Activated CD4-positive, alpha-beta T cell treated with anti-CD3 and anti-CD28 coated beads for 48 hours (primary cell): ENCODE measurements at regions not wholly inside any gene's neighbourhood (a gene's known extent, or its start where the extent isn't known, plus 50 kb on each side); places are given as distances from the start of the nearest gene placed in this dataset.
"Not testable (repeated sequence)": the region's sequence is repeated elsewhere in the genome, so short reads cannot be mapped to it uniquely, and the experiment has no call there.

Source experiments
- DNase-seq: peaks from one replicate; pipeline ENCODE4 v3.0.0-alpha.2; 2020

DNA sequence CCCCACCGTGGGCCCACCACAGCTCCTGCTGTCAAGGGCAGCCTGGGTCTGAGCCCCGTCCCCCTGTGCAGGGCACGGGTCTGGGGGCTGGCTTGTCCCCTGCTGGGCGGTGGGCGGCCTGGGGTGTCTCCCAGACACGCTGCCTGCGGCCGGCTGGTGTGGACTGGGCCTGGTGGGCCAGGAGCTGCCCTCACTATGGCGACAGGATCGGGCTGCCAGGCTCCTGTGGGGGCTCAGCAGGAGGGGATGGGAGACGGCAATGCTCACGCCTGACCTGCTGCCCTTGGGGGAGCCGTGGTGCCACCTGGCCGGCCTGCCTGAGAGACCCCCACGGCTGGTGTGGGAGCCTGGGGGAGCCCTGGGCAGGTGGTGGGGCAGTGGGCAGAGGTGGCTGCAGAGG lies 156.1 kb downstream of the TMEM121 start:
- DNase-seq, result not testable (repeated sequence)

DNA sequence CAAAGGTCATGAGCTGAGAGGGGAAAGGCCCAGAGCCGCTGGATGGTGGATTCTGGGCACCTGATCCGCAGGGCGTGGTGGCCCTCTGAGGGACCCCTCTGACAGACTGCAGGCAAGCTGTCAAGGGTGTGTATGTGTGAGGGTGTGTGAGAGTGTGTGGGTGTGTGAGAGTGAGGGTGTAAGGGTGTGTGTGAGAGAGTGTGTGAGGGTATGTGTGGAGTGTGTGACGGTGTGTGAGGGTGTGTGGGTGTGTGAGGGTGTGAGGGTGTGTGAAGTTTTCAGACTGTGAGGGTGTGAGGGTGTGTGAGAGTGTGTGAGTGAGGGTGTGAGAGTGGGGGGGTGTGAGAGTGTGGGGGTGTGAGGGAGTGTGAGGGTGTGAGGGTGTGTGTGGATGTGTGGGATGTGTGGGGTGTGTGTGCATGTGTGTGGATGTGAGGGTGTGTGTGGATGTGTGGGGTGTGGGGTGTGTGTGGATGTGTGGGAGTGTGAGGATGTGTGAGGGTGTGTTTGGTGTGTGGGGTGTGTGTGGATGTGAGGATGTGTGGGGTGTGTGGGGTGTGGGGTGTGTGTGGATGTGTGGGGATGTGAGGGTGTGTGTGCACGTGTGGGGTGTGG lies 156.7 kb downstream of the TMEM121 start:
- DNase-seq, result no peak

GRCh38 chr14:105684056-105684455 lies 157.7 kb downstream of the TMEM121 start:
- not testable (repeated sequence) for DNase-seq

- DNase-seq, result not testable (repeated sequence)
These were observed 158.2 kb downstream of the TMEM121 start for GRCh38 chr14:105684597-105684996.

GRCh38 chr14:105685003-105685402 lies 158.6 kb downstream of the TMEM121 start:
- no peak for DNase-seq

DNA sequence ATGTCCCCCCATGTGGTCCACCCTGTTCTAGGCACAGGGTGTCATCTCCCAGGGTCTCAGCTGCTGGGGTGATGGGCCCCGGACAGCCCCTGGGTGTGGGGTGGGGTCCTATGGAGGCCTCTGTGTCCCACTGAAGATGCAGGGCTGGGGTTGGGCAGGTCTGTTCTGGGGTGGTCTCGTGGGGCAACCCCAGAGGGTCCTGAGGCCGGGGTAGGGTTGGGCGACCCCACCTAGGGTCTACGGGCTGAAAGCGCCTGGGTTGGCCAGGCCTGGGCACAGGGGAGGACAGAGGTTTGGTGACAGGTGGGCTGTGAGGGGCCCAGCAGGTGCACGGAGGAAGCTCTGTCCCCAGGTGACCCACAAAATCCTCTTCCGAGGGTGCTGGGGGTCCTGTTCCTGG lies 159.2 kb downstream of the TMEM121 start:
- not testable (repeated sequence) for DNase-seq

DNA sequence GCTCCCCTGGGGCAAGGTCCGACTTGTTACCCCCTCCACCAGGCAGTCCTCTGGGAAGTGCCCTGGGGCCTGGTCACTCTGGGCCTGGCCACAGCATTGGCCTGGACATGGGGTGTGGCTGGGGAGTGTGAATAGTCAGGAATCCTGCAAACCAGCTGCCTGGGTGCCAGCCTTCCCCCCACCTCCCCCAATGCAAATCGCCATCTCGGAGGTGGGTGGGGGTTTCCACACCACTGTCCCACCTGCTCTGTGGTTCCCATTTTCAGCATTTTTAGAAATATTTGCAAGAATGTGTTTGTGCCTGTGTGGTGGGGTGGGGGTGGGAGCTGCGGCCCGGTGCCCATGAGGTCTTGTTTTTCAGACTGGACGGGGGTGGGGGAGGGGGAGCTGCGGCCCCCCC lies 159.7 kb downstream of the TMEM121 start:
- not testable (repeated sequence) for DNase-seq

- not testable (repeated sequence) for DNase-seq
These were observed 160.2 kb downstream of the TMEM121 start for GRCh38 chr14:105686462-105687170.

DNA sequence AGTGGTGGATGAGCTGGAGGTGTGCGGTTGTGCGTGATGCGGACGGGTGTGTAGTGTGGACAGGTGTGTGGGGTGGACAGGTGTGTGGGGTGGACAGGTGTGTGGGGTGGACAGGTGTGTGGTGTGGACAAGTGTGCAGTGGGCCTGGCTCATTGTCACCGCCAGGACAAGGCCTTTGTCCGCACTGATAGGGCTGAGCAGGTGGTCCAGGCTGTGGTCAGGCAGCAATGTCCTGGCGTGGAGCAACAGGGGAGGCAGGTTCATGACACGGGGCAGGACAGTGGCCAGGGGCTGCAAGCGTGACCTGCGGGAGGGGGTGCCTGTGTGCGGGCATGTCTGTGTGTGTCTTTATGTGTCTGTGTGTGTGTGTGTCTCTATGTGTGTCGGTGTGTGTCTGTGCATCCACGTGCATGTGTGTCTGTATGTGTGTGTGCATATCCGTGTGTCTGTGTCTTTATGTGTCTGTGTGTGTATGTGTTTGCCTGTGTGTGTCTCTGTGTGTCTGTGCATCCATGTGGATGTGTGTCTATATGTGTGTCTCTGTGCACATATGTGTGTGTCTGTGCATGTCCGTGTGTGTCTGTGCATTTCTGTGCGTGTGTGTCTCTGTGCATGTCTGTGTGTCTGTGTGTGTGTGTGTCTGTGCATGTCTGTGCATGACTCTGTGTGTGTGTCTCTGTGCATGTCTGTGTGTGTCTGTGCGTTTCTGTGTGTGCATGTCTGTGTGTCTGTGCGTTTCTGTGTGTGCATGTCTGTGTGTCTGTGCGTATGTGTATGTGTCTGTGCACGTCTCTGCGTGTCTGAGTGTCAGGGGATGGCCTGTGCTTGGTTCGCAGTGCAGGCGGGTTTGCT lies 161.0 kb downstream of the TMEM121 start:
- DNase-seq, result not testable (repeated sequence)

DNA sequence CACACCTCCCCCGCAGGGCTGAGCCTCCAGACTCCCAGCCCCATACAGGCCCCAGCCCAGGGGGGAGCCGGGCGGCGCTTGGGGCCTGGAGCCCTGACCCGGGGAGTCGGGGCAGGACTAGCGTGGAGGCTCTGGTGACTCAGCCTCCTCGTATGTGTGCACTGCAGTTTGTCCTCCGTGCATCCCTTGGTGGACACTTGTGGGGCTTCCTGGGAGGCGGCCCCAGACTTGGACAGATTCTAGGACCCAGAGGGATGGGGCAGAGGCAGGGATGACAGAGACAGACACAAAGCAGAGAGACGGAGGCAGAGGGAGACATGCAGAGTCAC lies 161.6 kb downstream of the TMEM121 start:
- DNase-seq, result not testable (repeated sequence)

DNA sequence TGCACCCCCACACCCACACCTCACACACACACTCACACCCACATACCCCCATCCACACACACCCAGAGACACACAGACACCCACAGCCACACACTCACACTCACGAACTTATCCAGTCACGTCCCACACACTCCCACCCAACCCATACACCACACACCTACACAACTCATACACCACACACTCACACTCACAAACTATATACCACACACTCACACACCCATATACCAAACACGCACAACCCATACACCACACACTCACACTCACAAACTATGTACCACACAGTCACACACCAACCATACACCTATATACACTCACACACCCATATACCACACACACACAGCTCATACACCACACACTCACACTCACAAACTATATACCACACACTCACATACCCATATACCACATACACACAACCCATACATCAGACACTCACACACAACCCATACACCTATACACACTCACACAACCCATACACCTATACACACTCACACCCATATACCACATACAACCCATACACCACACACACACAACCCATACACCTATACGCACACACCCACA lies 162.4 kb downstream of the TMEM121 start:
- DNase-seq, result not testable (repeated sequence)

GRCh38 chr14:105689722-105690121 lies 163.3 kb downstream of the TMEM121 start:
- no peak for DNase-seq

- no peak for DNase-seq
These were observed 164.3 kb downstream of the TMEM121 start for GRCh38 chr14:105690671-105691070.

DNA sequence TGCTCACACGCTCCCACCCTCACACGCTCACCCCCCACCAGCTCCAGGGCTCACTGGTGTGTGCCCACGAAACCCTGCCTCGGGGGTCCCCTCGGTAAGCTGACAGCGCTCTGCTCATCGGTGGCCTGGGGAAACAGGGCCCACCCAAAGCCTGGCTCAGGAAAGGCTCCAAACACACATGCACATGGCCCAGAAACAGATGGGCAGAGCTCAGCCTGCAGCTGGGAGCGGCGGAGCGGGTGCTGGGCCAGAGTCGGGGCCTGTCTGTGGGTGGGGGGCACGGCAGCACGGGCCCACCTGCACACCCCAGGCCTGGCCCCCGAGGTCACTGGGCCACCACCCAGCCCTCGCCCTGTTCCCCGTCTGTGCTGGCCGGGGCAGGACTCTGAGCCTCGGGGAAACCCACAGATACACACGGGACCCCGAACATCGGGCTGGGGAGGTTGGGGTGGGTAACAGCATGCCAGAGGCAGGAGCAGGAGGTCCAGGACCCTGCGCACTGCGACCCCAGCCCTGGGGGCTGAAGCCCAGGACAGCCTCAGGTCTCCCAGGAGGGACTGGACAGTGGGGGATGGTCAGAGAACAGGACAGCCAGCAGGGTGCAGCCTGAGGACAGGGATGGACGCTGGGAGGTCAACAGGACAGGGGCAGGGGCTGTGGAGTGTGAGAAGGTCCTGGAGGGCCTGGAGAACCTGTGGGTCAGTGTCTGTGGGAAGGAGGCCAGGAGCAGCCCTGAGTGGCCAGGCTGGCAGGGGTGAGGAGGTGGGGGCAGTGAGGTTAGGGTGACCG lies 165.1 kb downstream of the TMEM121 start:
- not testable (repeated sequence) for DNase-seq

GRCh38 chr14:105692110-105692685 lies 165.8 kb downstream of the TMEM121 start:
- not testable (repeated sequence) for DNase-seq

GRCh38 chr14:105694961-105695360 lies 168.6 kb downstream of the TMEM121 start:
- no peak for DNase-seq

GRCh38 chr14:105696388-105696787 lies 170.0 kb downstream of the TMEM121 start:
- DNase-seq, result not testable (repeated sequence)

DNA sequence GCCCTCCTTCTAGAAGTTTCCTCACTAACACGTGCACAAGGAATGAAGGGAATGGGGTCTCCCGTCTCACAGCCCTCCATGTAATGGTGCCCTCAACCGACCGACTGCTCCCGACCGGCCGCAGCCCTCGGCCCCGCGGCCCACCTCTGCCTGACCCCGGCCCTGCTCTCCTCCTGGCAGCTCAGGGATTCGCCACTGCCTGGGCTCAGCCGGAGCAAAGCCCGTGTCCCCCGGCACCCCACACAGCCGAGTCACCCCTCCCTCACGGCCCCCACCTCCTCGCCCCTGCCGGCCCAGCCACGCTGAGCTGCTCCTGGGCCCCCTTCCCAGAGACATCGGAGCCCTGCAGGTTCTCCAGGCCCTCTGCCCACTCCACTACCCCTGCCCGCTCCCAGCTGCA lies 171.0 kb downstream of the TMEM121 start:
- DNase-seq, result not testable (repeated sequence)

GRCh38 chr14:105697955-105698354 lies 171.6 kb downstream of the TMEM121 start:
- DNase-seq, result not testable (repeated sequence)

DNA sequence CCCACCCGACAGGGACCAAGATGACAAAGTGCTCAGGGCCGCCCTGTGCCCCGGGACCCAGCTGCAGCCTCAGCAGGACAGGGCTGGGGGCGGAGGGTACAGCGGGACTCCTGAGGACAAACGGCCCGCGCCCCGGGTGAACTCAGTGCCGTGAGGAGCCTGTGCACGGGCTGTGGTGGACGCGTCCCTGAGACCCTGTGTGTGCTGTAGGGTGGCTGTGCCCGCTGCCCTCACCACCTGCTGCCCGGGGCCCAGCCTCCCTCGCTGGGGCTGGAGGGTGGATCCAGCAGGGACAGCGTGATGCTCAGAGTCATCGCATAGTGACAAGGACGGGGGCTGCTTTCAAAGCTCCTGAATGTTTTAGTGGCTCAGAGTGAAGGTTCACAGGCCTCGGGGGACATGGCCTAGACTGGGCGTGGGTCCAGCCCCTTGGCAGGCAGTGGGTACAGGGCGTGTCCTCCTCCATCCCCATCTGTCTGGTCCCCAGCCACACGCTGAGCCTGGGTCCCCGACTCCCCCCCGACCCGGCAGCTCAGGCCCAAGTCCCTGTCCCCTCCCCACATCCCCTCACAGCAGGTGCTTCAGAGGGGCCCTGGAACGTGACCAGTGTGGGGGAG lies 172.7 kb downstream of the TMEM121 start:
- not testable (repeated sequence) for DNase-seq

- not testable (repeated sequence) for DNase-seq
These were observed 173.3 kb downstream of the TMEM121 start for GRCh38 chr14:105699706-105700105.

GRCh38 chr14:105700146-105700545 lies 173.8 kb downstream of the TMEM121 start:
- not testable (repeated sequence) for DNase-seq
